H1 (cell line): ENCODE measurements at regions not wholly inside any gene's neighbourhood (a gene's known extent, or its start where the extent isn't known, plus 50 kb on each side); places are given as distances from the start of the nearest gene placed in this dataset.

Source experiments
- CTCF ChIA-PET: fragments of 300-600 bp; sonication (Branson Sonifier 250); formaldehyde crosslinking; loops from one replicate; lab custom pipeline; 2021; ENCODE audit not compliant: partially characterized antibody; lab: Charles Lee
- POLR2A ChIA-PET: fragments of 300-600 bp; sonication (Branson Sonifier 250); formaldehyde crosslinking; loops from one replicate; lab custom pipeline; 2021; ENCODE audit warnings: inconsistent platforms; ENCODE audit not compliant: partially characterized antibody; lab: Charles Lee
- DNase-seq, 2 experiments: peaks; one replicate each; pipeline versions ENCODE4 v3.0.0 to v3.0.0-alpha.2; 2010 to 2022; ENCODE audit warnings: low spot score in 2 of 2, low read depth in 1 of 2, mixed read lengths in 1 of 2
- FAIRE-seq: peaks from 2 replicates; lab custom pipeline; 2011; peaks lifted over from hg19 to GRCh38; lab: Jason Lieb, UNC
- H2AFZ ChIP-seq: 2 replicates; pipeline ENCODE4 v1.8.1; 2012; ENCODE audit warnings: low read length, inconsistent platforms
- H2AK5ac ChIP-seq: 2 replicates; pipeline ENCODE4 v1.6.1; 2013; ENCODE audit warnings: low read depth, low read length
- H2BK120ac ChIP-seq: replicated peaks from 2 replicates; pipeline ENCODE3; 2013; ENCODE audit warnings: low read depth, low read length, inconsistent platforms
- H2BK12ac ChIP-seq: 2 replicates; pipeline ENCODE4 v1.6.1; 2013; ENCODE audit warnings: low read depth, low read length
- H2BK15ac ChIP-seq: 2 replicates; pipeline ENCODE4 v1.6.1; 2013; ENCODE audit warnings: low read length
- H2BK20ac ChIP-seq: 2 replicates; pipeline ENCODE4 v1.6.1; 2013; ENCODE audit warnings: low read length
- H2BK5ac ChIP-seq: 2 replicates; pipeline ENCODE4 v1.6.1; 2013; ENCODE audit warnings: low read depth, low read length
- H3K14ac ChIP-seq: 2 replicates; pipeline ENCODE4 v1.6.1; 2013; ENCODE audit warnings: inconsistent platforms; ENCODE audit not compliant: insufficient read length
- H3K18ac ChIP-seq: 2 replicates; pipeline ENCODE4 v1.6.1; 2013; ENCODE audit warnings: low read length; ENCODE audit errors: extremely low read depth
- H3K23ac ChIP-seq: 2 replicates; pipeline ENCODE4 v1.6.1; 2013; ENCODE audit warnings: inconsistent platforms; ENCODE audit not compliant: insufficient read length
- H3K23me2 ChIP-seq: 2 replicates; pipeline ENCODE4 v1.6.1; 2013; ENCODE audit warnings: low read depth, low read length
- H3K27ac ChIP-seq: 2 replicates; pipeline ENCODE4 v1.6.1; 2011; ENCODE audit warnings: low read depth, low read length, inconsistent platforms
- H3K27me3 ChIP-seq, 4 experiments: replicated peaks in 1 of 4; 1 replicate in 1 of 4; 2 replicates in 3 of 4; pipeline versions ENCODE4 v1.6.1 to v1.8.1; 2011 to 2013; ENCODE audit warnings: low read length in 3 of 4, mild to moderate bottlenecking in 3 of 4, inconsistent platforms in 2 of 4, mixed read lengths in 2 of 4, moderate library complexity in 1 of 4; ENCODE audit not compliant: control insufficient read depth in 3 of 4, insufficient read depth in 3 of 4; ENCODE audit errors: extremely low read depth in 1 of 4
- H3K36me3 ChIP-seq, 4 experiments: 2 replicates each; pipeline versions ENCODE4 v1.6.1 to v1.8.1; 2011 to 2013; ENCODE audit warnings: mild to moderate bottlenecking in 4 of 4, low read length in 3 of 4, moderate library complexity in 2 of 4, control low read depth in 1 of 4, inconsistent platforms in 1 of 4; ENCODE audit not compliant: insufficient read depth in 4 of 4, control insufficient read depth in 2 of 4
- H3K4ac ChIP-seq: replicated peaks from 2 replicates; pipeline ENCODE3; 2013; ENCODE audit warnings: low read length, low read depth, mixed read lengths, inconsistent platforms; ENCODE audit not compliant: insufficient read length
- H3K4me1 ChIP-seq, 4 experiments: replicated peaks in 1 of 4; 1 replicate in 1 of 4; 2 replicates in 3 of 4; pipeline versions ENCODE4 v1.6.1 to v1.8.1; 2011 to 2013; ENCODE audit warnings: low read length in 3 of 4, inconsistent platforms in 2 of 4, mixed read lengths in 1 of 4; ENCODE audit not compliant: insufficient read depth in 4 of 4, control insufficient read depth in 3 of 4
- H3K4me2 ChIP-seq, 2 experiments: 2 replicates each; pipeline versions ENCODE4 v1.6.1 to v1.8.1; 2011 to 2013; ENCODE audit warnings: low read depth in 2 of 2, low read length in 2 of 2, control low read depth in 1 of 2, inconsistent platforms in 1 of 2, mild to moderate bottlenecking in 1 of 2; ENCODE audit not compliant: insufficient read depth in 1 of 2
- H3K4me3 ChIP-seq, 4 experiments: fragments of 200-600, 300-600 bp in 1 of 4; sonication (generic), shearing (Covaris generic), sonication (Bioruptor Twin) in 1 of 4; 2 replicates each; pipeline versions ENCODE4 v1.5.1 to v1.8.1; 2011 to 2016; ENCODE audit warnings: low read length in 4 of 4, low read depth in 3 of 4, control low read depth in 2 of 4, inconsistent platforms in 2 of 4, mild to moderate bottlenecking in 2 of 4, mixed read lengths in 1 of 4, moderate library complexity in 1 of 4; ENCODE audit not compliant: insufficient read depth in 2 of 4; ENCODE audit errors: extremely low read depth in 1 of 4
- H3K56ac ChIP-seq: replicated peaks from 2 replicates; pipeline ENCODE3; 2013; ENCODE audit warnings: low read depth, mild to moderate bottlenecking, mixed read lengths, low read length, inconsistent platforms; ENCODE audit not compliant: insufficient read length
- H3K79me1 ChIP-seq: 2 replicates; pipeline ENCODE4 v1.6.1; 2013; ENCODE audit warnings: low read depth, low read length, control low read depth
- H3K79me2 ChIP-seq, 2 experiments: 2 replicates each; pipeline versions ENCODE4 v1.6.1 to v1.8.1; 2012 to 2013; ENCODE audit warnings: low read length in 2 of 2, mild to moderate bottlenecking in 2 of 2, inconsistent platforms in 1 of 2; ENCODE audit not compliant: insufficient read depth in 2 of 2, control insufficient read depth in 1 of 2
- H3K9ac ChIP-seq, 4 experiments: replicated peaks in 1 of 4; 1 replicate in 1 of 4; 2 replicates in 3 of 4; pipeline versions ENCODE4 v1.6.1 to v1.8.1; 2011 to 2013; ENCODE audit warnings: low read depth in 3 of 4, low read length in 3 of 4, control low read depth in 2 of 4, mild to moderate bottlenecking in 2 of 4, moderate library complexity in 2 of 4, inconsistent platforms in 1 of 4; ENCODE audit errors: extremely low read depth in 1 of 4
- H3K9me3 ChIP-seq, 2 experiments: 2 replicates each; pipeline versions ENCODE4 v1.6.1 to v1.8.1; 2012 to 2013; ENCODE audit warnings: mild to moderate bottlenecking in 2 of 2, moderate library complexity in 2 of 2, control low read depth in 1 of 2, inconsistent platforms in 1 of 2, low read depth in 1 of 2, low read length in 1 of 2, mixed read lengths in 1 of 2; ENCODE audit not compliant: insufficient read depth in 2 of 2
- H4K20me1 ChIP-seq, 2 experiments: replicated peaks in 1 of 2; 2 replicates each; pipeline versions ENCODE3 to v1.8.1; 2011 to 2013; ENCODE audit warnings: inconsistent platforms in 2 of 2, low read length in 2 of 2, mild to moderate bottlenecking in 1 of 2; ENCODE audit not compliant: insufficient read depth in 2 of 2, control insufficient read depth in 1 of 2
- H4K5ac ChIP-seq: 2 replicates; pipeline ENCODE4 v1.6.1; 2013; ENCODE audit warnings: low read length, low read depth, mixed read lengths, inconsistent platforms; ENCODE audit not compliant: insufficient read length
- H4K8ac ChIP-seq: 2 replicates; pipeline ENCODE4 v1.8.0; 2013; ENCODE audit warnings: mild to moderate bottlenecking, moderate library complexity, low read length, inconsistent platforms; ENCODE audit not compliant: insufficient read depth; ENCODE audit errors: extremely low read depth
- H4K91ac ChIP-seq: replicated peaks from 2 replicates; pipeline ENCODE3; 2013; ENCODE audit warnings: low read length, mixed read lengths, inconsistent platforms; ENCODE audit not compliant: insufficient read length
- ASH2L ChIP-seq: fragments of 200-600, 300-600 bp; sonication (generic); IDR thresholded peaks from one replicate; pipeline ENCODE4 v1.7.1; 2017; ENCODE audit warnings: low read length
- EP300 ChIP-seq, 2 experiments: IDR thresholded peaks; 1 replicate in 1 of 2; 2 replicates in 1 of 2; pipeline ENCODE4 v1.6.1; 2011 to 2012; ENCODE audit warnings: low read depth in 2 of 2, low read length in 2 of 2, mild to moderate bottlenecking in 2 of 2, borderline replicate concordance in 1 of 2, inconsistent platforms in 1 of 2, moderate library complexity in 1 of 2
- JUND ChIP-seq: IDR thresholded peaks from 2 replicates; pipeline ENCODE4 v1.6.1; 2011; ENCODE audit warnings: mild to moderate bottlenecking, improper control_type of control experiment, low read length
- SP1 ChIP-seq: IDR thresholded peaks from 2 replicates; pipeline ENCODE4 v1.6.1; 2011; ENCODE audit warnings: low read depth, low read length
- TCF12 ChIP-seq: IDR thresholded peaks from 2 replicates; pipeline ENCODE4 v1.6.1; 2011; ENCODE audit warnings: low read depth, mild to moderate bottlenecking, low read length
- WGBS, 2 experiments: shearing (Covaris generic) in 1 of 2; methylation state at CpG; one replicate each; pipeline versions ENCODE4 v1.1.6 to v1.1.7; 2013 to 2015; ENCODE audit warnings: low lambda C conversion rate in 2 of 2, mixed read lengths in 2 of 2, inconsistent platforms in 1 of 2, low coverage in 1 of 2, missing lambda C conversion rate in 1 of 2; ENCODE audit not compliant: insufficient replicate concordance in 2 of 2, insufficient coverage in 1 of 2, insufficient read length in 1 of 2; ENCODE audit errors: extremely low coverage in 1 of 2, missing lambda C conversion rate in 1 of 2; 5-methylcytosine and 5-hydroxymethylcytosine counted together

- no peaks in the 10 kb centered on the region for H3K9me3 ChIP-seq
- no peak overlapping the region for H3K4me2 ChIP-seq
- no peak overlapping the region for H2BK15ac ChIP-seq
- H2BK120ac ChIP-seq, result no peak overlapping the region
- H2AFZ ChIP-seq, result no peak overlapping the region
- no peak overlapping the region for H3K4ac ChIP-seq
- no peaks in the 10 kb centered on the region for H3K23me2 ChIP-seq
- H3K9ac ChIP-seq, result no peak overlapping the region
- H3K4me1 ChIP-seq, result no peaks in the 10 kb centered on the region
- no peak overlapping the region for H4K91ac ChIP-seq
- H2BK5ac ChIP-seq, result no peak overlapping the region
- no peaks in the 10 kb centered on the region for H3K36me3 ChIP-seq
- H2BK20ac ChIP-seq, result no peak overlapping the region
- no peaks in the 10 kb centered on the region for H4K20me1 ChIP-seq
- H3K56ac ChIP-seq, result no peak overlapping the region
- H3K23ac ChIP-seq, result no peak overlapping the region
- H4K8ac ChIP-seq, result no peak overlapping the region
- CTCF ChIA-PET, result interaction anchor here (0.7 to 0.9 kb wide), 2 partner anchors 20 to 58 kb away, joined by 3 read pairs; no protein-coding TSS in a partner anchor
- no peak for DNase-seq
- TF ChIP-seq TCF12, result no peak
- no peak for TF ChIP-seq EP300 (IDR thresholded peaks at IDR 0.05; ENCODE audit: borderline replicate concordance in 1 of 2, low read depth in 2 of 2, low read length in 2 of 2)
- TF ChIP-seq ASH2L, result no peak
- no peak for TF ChIP-seq JUND
- TF ChIP-seq SP1, result no peak
- H3K4me3 ChIP-seq, result no peak overlapping the region
- H3K79me1 ChIP-seq, result no peaks in the 10 kb centered on the region
- H4K5ac ChIP-seq, result no peak overlapping the region
- H3K27ac ChIP-seq, result no peak overlapping the region
- FAIRE-seq, result no peak
- POLR2A ChIA-PET, result no interaction called here
- H3K18ac ChIP-seq, result no peak overlapping the region
- no peak overlapping the region for H2AK5ac ChIP-seq
- no peak overlapping the region for H2BK12ac ChIP-seq
- WGBS, 2 experiments, result 90% methylated on average over 4 of the region's 4 CpGs; no CpG with 5 or more reads in 1 of the 2 experiments
- no peaks in the 10 kb centered on the region for H3K27me3 ChIP-seq
- H3K79me2 ChIP-seq, result no peaks in the 10 kb centered on the region
- H3K14ac ChIP-seq, result no peak overlapping the region
Measured at GRCh38 chr2:107018366-107018765, 132.4 kb upstream of the ST6GAL2 start.
